Bronchial epithelial cell (primary cell): ENCODE measurements at regions not wholly inside any gene's neighbourhood (a gene's known extent, or its start where the extent isn't known, plus 50 kb on each side); places are given as distances from the start of the nearest gene placed in this dataset.

ENCODE experiments used
- DNase-seq: peaks from one replicate; pipeline ENCODE4 v3.0.0-alpha.2; 2010; ENCODE audit warnings: low read depth
- FAIRE-seq: peaks from 2 replicates; lab custom pipeline; 2011; peaks lifted over from hg19 to GRCh38; lab: Jason Lieb, UNC
- H3K27me3 ChIP-seq: 2 replicates; pipeline ENCODE4 v1.5.1; 2011; ENCODE audit warnings: low read length; ENCODE audit not compliant: control insufficient read depth, insufficient read depth
- H3K36me3 ChIP-seq: 2 replicates; pipeline ENCODE4 v1.5.1; 2011; ENCODE audit warnings: low read length; ENCODE audit not compliant: control insufficient read depth, insufficient read depth
- H3K4me3 ChIP-seq: 2 replicates; pipeline ENCODE4 v1.5.1; 2011; ENCODE audit warnings: mild to moderate bottlenecking, low read depth, low read length, control low read depth
- CTCF ChIP-seq: IDR thresholded peaks from 2 replicates; pipeline ENCODE4 v1.5.1; 2011; ENCODE audit warnings: mild to moderate bottlenecking, moderate library complexity, low read length, control low read depth, inconsistent platforms; ENCODE audit not compliant: insufficient read depth, severe bottlenecking

DNA sequence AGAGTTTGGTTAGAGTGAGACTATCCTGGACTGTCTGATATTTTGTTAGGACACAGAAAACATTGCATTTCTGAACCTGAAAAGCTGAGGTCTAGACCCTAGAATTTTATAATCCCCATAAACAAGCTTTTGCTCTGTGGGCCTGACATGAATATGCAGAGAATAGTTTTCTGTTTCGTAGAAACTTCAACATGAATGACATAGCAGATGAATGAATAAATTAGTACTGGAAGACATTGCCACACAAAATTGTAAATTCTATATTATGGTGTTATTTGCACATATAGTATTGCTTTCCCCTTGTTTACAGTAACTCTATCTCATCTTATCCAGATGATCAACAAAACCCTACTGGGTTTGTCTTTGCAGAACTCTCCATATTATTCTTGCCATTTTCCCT is 54.9 kb upstream of the MAML3 start:
- DNase-seq (no peak), FAIRE-seq (no peak)
- H3K4me3 ChIP-seq: no peak overlapping the region
- H3K36me3 ChIP-seq: no peaks in the 10 kb centered on the region
- no peaks in the 10 kb centered on the region for H3K27me3 ChIP-seq
- TF ChIP-seq CTCF: no peak
